ENCODE measurements at regions not wholly inside any gene's neighbourhood (a gene's known extent, or its start where the extent isn't known, plus 50 kb on each side); places are given as distances from the start of the nearest gene placed in this dataset.

- TF ChIP-seq POLR2AphosphoS5 (IDR thresholded peaks at IDR 0.05; ENCODE audit: low read depth, low read length) (no peak), USF2 (IDR thresholded peaks at IDR 0.05; ENCODE audit: borderline replicate concordance, low read depth, low read length) (no peak), EZH2phosphoT487 (IDR thresholded peaks at IDR 0.05; ENCODE audit: borderline replicate concordance, low read depth) (no peak), FOXM1 (IDR thresholded peaks at IDR 0.05; ENCODE audit: low read depth) (no peak), MXI1 (IDR thresholded peaks at IDR 0.05; ENCODE audit: low read depth, low read length) (no peak), YY1 (IDR thresholded peaks at IDR 0.05; ENCODE audit: low read depth) (no peak)
These were observed 243.9 kb downstream of the SHQ1 start for GRCh38 chr3:72604328-72604727.
